Stimulated activated CD4-positive, alpha-beta T cell treated with anti-CD3 and anti-CD28 coated beads, Interleukin-4, amount 100 ng/mL, for 4 hours (primary cell): ENCODE measurements at regions not wholly inside any gene's neighbourhood (a gene's known extent, or its start where the extent isn't known, plus 50 kb on each side); places are given as distances from the start of the nearest gene placed in this dataset.

Experiments
- DNase-seq, 2 experiments: peaks; one replicate each; pipeline ENCODE4 v3.0.0-alpha.2; 2020

- DNase-seq = no peak
Measured at GRCh38 chr4:57658673-57659072, 548.5 kb upstream of the IGFBP7 start.

DNA sequence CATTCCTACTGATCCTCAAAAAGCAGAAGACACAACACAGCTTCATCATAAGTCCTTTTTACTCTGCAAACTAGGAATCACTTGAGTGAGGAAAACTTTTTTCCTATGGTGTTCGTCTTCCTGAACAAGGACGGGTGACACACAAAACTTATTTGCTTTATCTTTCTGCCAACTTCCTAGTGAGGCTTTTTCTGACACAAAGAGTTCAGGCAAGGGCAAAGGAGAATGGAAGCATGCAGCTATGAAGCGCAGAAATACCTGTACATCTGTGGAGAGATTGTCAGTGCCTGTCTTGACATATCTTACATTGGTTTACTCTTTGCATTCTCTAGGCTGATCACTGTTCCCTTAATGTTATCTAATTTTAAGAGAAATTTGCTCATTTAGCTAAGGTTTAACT lies 548.0 kb upstream of the IGFBP7 start:
- no peak for DNase-seq

DNA sequence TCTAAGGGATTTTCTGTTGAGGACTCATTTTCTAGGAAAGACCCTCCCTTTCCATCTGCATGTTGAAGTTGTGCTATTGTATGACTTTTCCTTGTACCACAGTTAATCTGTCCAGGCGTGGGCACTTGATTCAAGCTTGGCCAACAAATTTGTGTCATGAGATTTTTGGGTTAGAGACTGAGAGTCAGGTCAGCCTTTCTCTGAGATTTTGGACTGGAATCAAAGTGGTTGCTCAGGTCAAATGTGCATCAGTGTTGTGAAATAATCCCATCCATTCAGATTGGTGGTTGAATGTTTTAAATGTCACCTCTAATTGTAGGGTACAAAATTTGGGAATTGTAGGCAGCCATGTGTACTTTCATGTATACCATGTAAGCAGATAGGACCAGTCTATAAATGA lies 545.2 kb upstream of the IGFBP7 start:
- no peak for DNase-seq

GRCh38 chr4:57652779-57653178 lies 542.6 kb upstream of the IGFBP7 start:
- no peak for DNase-seq

DNA sequence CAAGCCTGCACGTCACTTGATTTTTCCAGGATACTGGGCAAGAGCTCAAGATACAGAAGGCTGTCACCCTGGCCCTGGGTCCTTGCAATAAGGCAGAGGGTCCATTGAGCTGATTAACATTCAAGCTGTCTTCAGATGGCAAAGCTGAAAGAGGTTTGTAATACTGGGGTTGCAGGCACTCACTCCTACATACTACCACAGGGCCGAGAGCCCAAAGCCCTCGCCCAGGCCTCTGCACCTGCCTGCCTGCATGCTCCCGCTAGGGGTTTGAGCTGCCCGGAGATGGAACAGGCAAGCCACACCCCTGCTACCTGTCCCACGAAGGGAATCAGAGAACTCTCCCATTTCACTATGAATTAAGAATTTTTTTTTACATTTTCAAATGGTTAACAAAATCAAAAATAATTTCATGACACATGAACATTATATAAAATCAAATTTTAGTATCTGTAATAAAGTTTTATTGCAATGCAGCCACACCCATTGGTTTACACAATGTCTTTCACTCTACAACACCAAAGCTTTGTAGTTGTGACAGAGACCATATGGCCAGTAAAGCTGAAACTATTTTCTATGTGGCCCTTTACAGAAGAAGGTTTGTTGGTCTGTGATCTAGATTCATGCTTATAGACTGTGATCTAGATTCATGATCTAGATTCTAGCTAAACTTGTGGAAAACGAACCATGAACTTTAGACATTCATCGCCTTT lies 530.4 kb upstream of the IGFBP7 start:
- no peak for DNase-seq

DNA sequence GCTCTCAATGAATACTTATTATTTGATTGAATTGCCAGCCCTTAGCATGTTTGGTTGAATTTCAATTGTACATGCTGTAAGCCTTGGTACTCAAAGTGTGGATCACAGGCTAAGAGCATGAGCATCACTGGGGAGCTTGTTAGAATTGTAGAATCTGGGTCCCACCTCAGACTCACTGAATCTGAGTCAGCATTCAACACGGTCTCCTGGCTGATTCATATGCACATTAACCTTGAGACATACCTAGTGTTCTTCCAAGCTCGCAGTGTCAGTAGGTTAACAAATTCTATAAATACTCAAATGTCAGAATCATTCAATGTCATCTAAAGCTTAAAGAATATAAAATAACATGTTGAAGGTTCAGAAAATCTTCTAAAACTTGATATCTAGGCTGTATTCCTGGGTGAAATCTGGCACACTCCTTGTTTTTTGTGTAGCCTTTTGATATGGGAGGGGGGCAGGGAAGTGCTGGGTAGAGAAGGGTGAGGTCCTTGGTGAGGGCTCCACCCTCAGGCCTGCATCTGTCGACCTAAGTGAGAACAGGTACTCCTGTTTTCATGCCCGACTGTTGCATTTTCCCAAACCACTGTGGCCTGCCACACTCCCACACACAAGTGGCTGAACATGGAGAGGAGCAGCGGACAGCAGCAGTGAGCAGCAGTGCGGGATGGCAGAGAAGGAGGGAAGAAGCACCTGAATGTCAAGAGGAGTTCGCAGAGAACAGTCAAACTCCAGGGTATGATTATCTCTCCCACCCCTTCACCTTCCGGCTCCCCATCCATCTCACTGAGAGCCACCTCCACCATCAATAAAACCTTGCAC lies 529.6 kb upstream of the IGFBP7 start:
- no peak for DNase-seq

DNA sequence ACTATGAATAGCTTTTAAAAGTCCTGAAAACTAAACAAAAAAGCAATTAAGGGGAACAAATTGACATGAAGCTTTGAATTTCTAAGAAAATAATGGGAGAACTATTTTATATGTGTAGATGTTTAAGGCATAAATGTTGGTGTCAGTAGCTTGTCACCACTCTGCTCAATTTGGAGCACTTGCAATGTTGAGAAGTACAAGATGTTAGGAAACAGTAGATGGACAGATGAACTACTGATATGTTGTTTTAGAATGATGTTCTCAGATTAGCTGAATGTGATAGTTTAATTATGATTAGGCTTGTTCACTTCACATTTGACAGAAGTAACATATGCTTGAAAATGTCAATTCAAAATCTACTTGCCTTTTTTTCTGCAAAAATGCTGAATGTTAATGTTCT lies 525.7 kb upstream of the IGFBP7 start:
- DNase-seq = no peak

- DNase-seq = no peak
Measured at GRCh38 chr4:57633212-57633859, 523.2 kb upstream of the IGFBP7 start.

GRCh38 chr4:57632564-57632963 lies 522.4 kb upstream of the IGFBP7 start:
- no peak for DNase-seq

- DNase-seq = no peak
Measured at GRCh38 chr4:57631147-57631546, 521.0 kb upstream of the IGFBP7 start.

DNA sequence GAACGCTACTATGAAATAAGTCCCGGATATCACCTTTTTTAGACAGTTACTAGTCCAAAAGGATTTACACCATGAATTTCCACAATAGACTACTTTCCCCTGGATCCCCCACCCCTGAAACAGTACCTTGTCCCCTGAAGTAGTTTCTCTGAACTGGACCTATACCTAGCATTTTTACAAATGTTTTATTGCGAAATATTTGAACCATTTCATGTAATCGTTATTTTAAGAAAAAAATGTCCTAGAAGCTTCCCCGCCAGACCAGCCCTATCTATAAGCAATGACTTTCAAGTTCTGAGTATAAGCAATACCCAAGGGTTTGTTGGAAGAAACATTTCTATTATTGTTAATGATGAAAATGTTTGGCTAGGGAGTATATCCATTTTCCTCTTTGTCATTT lies 517.8 kb upstream of the IGFBP7 start:
- no peak for DNase-seq

DNA sequence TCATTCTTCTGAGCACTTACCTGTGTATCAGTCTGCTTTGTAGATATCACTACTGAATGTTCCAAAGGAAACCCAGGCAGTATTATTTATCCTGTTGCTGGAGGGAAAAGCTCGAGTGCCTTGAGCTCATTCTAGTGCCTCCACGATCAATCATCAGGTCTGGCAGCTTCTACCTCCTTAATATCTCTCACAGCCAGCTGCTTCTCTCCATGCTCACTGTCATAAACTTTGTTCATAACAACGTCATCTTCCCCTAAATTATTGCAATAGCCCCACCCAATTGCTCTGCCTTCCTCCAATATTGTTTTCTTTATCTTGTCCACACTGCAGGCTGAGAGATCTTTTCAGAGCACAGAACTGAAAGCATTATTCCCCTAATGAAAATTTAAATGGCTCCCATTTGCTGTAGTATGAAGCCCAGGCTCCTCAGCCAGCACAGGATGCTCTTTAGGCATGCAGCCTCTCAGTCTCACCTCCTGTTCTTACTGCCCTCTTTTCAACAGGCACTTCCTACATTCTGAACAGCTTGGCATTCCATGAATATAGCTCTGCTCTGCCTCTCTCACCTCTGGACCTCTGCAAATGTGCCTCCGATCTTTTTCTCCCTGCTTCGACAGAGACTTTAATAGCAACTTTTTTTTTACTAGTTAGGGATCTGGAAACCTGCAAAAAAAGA lies 504.2 kb upstream of the IGFBP7 start:
- DNase-seq = no peak

GRCh38 chr4:57612279-57612678 lies 502.1 kb upstream of the IGFBP7 start:
- no peak for DNase-seq

- no peak for DNase-seq
Measured at GRCh38 chr4:57607566-57608180, 497.5 kb upstream of the IGFBP7 start.

DNA sequence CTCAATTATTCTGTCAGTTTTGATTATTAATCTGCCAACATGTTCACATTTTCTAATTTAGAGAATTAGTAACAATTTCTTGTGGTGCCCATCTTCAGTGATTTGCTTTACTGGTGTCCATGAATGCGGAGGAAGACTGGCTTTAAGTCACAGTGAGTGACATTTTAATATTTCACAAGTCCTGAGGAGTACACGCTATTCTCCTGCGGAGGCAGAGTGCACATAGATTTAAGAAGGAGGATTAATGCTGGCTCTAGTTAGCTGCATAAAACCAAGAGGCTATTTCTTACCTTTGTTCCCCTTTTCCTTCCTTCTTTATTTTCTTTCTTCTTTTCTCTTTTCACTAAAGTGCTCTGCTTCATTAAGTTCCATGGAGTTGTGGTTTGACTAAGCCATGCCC lies 495.2 kb upstream of the IGFBP7 start:
- no peak for DNase-seq

GRCh38 chr4:57602141-57602540 lies 492.0 kb upstream of the IGFBP7 start:
- DNase-seq = no peak

GRCh38 chr4:57591073-57591472 lies 480.9 kb upstream of the IGFBP7 start:
- no peak for DNase-seq

GRCh38 chr4:57588557-57588956 lies 478.4 kb upstream of the IGFBP7 start:
- DNase-seq = no peak

GRCh38 chr4:57580710-57581599 lies 470.8 kb upstream of the IGFBP7 start:
- no peak for DNase-seq

DNA sequence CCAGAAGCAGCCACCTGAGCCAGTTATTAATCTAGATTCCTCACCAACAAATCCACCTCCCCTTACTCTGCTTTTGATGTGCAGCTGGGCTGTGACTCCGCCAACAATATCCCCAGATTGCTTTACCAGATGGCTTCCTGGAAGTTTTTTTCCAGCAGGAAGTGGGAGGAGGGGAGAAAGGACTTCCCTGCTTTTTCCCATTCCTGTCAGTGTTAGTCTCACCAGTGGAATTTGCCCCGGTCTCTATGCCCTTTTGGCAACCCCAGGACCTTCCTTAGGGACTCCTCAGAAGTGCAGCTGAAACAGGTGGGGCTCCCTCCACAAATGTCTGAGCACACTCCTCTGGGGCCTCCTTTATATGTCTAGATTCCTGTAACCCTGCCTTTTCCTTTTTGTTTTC lies 465.2 kb upstream of the IGFBP7 start:
- DNase-seq = no peak

DNA sequence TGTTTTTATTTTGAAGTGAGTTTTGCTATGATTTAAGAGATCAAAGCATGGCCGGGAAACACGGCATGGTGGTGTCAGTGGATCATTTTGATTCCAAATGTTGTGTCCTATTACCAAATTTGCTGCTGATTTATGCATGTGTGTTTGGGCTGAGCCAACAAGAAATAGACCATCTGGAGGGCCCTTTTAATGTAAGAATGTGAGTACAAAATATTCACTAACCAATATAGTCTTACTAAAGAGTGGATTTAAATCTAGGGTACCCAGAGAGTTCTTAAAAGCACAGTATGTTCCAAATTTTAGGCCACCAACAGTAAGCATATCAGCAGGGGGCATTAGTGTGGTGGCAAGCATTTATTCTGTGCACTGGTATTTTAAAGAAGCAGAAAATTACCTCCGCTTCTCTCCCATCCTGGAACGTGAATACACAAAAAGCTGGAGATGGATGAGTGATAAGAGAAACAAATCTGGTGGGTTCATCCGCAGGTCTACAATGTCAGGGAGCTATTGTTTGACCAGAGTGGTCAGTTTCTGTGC lies 444.4 kb upstream of the IGFBP7 start:
- DNase-seq = no peak

DNA sequence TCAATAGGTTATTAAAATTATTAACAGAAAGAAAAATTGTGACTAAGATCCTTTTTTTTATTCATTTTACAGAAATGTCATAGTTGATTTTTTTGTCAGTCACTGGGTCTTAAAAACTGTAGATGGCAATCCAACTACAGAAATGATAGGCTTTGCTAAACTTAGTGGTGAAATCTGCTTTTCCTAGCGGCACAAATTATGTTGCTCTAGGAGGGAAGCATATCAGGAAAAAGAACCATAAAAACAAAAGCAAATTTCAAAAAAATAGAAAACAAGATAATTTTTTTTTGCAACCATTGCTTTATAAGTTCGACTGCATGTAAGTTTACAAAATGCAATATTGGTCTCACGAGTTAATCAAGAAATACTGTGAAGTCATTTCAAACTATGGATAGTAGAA lies 443.5 kb upstream of the IGFBP7 start:
- DNase-seq = no peak
